ENCODE measurements at regions not wholly inside any gene's neighbourhood (a gene's known extent, or its start where the extent isn't known, plus 50 kb on each side); places are given as distances from the start of the nearest gene placed in this dataset.

- no peaks in the 10 kb centered on the region for H3K27me3 Mint-ChIP-seq (ENCODE audit: unreplicated experiment)
- no peak overlapping the region for H3K4me3 Mint-ChIP-seq (ENCODE audit: unreplicated experiment)
- peaks cover 5% of the 10 kb centered on the region for H3K4me1 Mint-ChIP-seq (ENCODE audit: unreplicated experiment)
- H3K27ac Mint-ChIP-seq (ENCODE audit: unreplicated experiment): no peak overlapping the region
- DNase-seq (ENCODE audit: extremely low spot score, unreplicated experiment): no peak
- peaks cover 2% of the 10 kb centered on the region for H3K36me3 Mint-ChIP-seq (ENCODE audit: unreplicated experiment)
- H3K9me3 Mint-ChIP-seq (ENCODE audit: unreplicated experiment): peaks cover 17% of the 10 kb centered on the region
- TF ChIP-seq CTCF (IDR thresholded peaks at IDR 0.05): no peak
Measured at GRCh38 chr9:108311745-108312144, 544.0 kb downstream of the ACTL7B start.

- Mint-ChIP-seq H3K4me1 (ENCODE audit: unreplicated experiment) (peaks cover 9% of the 10 kb centered on the region), H3K36me3 (ENCODE audit: unreplicated experiment) (peaks cover 2% of the 10 kb centered on the region), H3K27me3 (ENCODE audit: unreplicated experiment) (no peaks in the 10 kb centered on the region)
Measured at GRCh38 chr9:108310202-108310601, 545.6 kb downstream of the ACTL7B start.

GRCh38 chr9:108300306-108301287, 555.2 kb downstream of the ACTL7B start:
- H3K36me3 Mint-ChIP-seq (ENCODE audit: unreplicated experiment): peaks cover 3% of the 10 kb centered on the region
- H3K4me3 Mint-ChIP-seq (ENCODE audit: unreplicated experiment): no peak overlapping the region
- no peak for DNase-seq (ENCODE audit: extremely low spot score, unreplicated experiment)
- H3K27ac Mint-ChIP-seq (ENCODE audit: unreplicated experiment): no peak overlapping the region
- peaks cover 51% of the 10 kb centered on the region for H3K4me1 Mint-ChIP-seq (ENCODE audit: unreplicated experiment)
- H3K9me3 Mint-ChIP-seq (ENCODE audit: unreplicated experiment): no peaks in the 10 kb centered on the region
- no peaks in the 10 kb centered on the region for H3K27me3 Mint-ChIP-seq (ENCODE audit: unreplicated experiment)
- TF ChIP-seq CTCF (IDR thresholded peaks at IDR 0.05): no peak

More at GRCh38 chr9:108310202-108310601, 545.6 kb downstream of the ACTL7B start:
- Mint-ChIP-seq H3K9me3 (ENCODE audit: unreplicated experiment) (peaks cover 19% of the 10 kb centered on the region), H3K4me3 (ENCODE audit: unreplicated experiment) (no peak overlapping the region), H3K27ac (ENCODE audit: unreplicated experiment) (no peak overlapping the region)
- no peak for DNase-seq (ENCODE audit: extremely low spot score, unreplicated experiment)
- no peak for TF ChIP-seq CTCF (IDR thresholded peaks at IDR 0.05)

- peak overlapping the region; percentile 94 for H3K27ac Mint-ChIP-seq (ENCODE audit: unreplicated experiment)
- peaks cover 63% of the 10 kb centered on the region for H3K4me1 Mint-ChIP-seq (ENCODE audit: unreplicated experiment)
- DNase-seq (ENCODE audit: extremely low spot score, unreplicated experiment): no peak
- no peak for TF ChIP-seq CTCF (IDR thresholded peaks at IDR 0.05)
- H3K36me3 Mint-ChIP-seq (ENCODE audit: unreplicated experiment): peaks cover 3% of the 10 kb centered on the region
- H3K27me3 Mint-ChIP-seq (ENCODE audit: unreplicated experiment): no peaks in the 10 kb centered on the region
- no peak overlapping the region for H3K4me3 Mint-ChIP-seq (ENCODE audit: unreplicated experiment)
- no peaks in the 10 kb centered on the region for H3K9me3 Mint-ChIP-seq (ENCODE audit: unreplicated experiment)
Measured at GRCh38 chr9:108297073-108297472, 558.7 kb downstream of the ACTL7B start.

- peaks cover 70% of the 10 kb centered on the region for H3K4me1 Mint-ChIP-seq (ENCODE audit: unreplicated experiment)
- H3K27ac Mint-ChIP-seq (ENCODE audit: unreplicated experiment): peak overlapping the region; percentile 94
- TF ChIP-seq CTCF (IDR thresholded peaks at IDR 0.05): no peak
- no peak for DNase-seq (ENCODE audit: extremely low spot score, unreplicated experiment)
- H3K9me3 Mint-ChIP-seq (ENCODE audit: unreplicated experiment): no peaks in the 10 kb centered on the region
- peaks cover 3% of the 10 kb centered on the region for H3K36me3 Mint-ChIP-seq (ENCODE audit: unreplicated experiment)
- H3K4me3 Mint-ChIP-seq (ENCODE audit: unreplicated experiment): no peak overlapping the region
- no peaks in the 10 kb centered on the region for H3K27me3 Mint-ChIP-seq (ENCODE audit: unreplicated experiment)
Measured at GRCh38 chr9:108296056-108296455, 559.7 kb downstream of the ACTL7B start.

All from osteocyte (in vitro differentiated cells).